ENCODE measurements at regions not wholly inside any gene's neighbourhood (a gene's known extent, or its start where the extent isn't known, plus 50 kb on each side); places are given as distances from the start of the nearest gene placed in this dataset.

- TF ChIP-seq ZNF20 (CRISPR knock-in tag; IDR thresholded peaks at IDR 0.05) = no peak
- TF ChIP-seq ZNF674 (CRISPR knock-in tag; IDR thresholded peaks at IDR 0.05; ENCODE audit: low read depth) = no peak
- TF ChIP-seq, protein P1, sequence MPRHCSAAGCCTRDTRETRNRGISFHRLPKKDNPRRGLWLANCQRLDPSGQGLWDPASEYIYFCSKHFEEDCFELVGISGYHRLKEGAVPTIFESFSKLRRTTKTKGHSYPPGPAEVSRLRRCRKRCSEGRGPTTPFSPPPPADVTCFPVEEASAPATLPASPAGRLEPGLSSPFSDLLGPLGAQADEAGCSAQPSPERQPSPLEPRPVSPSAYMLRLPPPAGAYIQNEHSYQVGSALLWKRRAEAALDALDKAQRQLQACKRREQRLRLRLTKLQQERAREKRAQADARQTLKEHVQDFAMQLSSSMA (CRISPR knock-in tag; IDR thresholded peaks at IDR 0.05) = no peak
- TF ChIP-seq GRHL1 (CRISPR knock-in tag; conservative IDR thresholded peaks at IDR 0.05) = no peak
- TF ChIP-seq PHF8 (CRISPR knock-in tag; IDR thresholded peaks at IDR 0.05) = no peak
- TF ChIP-seq DMTF1 (CRISPR knock-in tag; IDR thresholded peaks at IDR 0.05) = no peak
- no peak for TF ChIP-seq GTF2F1 (IDR thresholded peaks at IDR 0.05; ENCODE audit: low read length)
- no peak for TF ChIP-seq NCOA5 (CRISPR knock-in tag; IDR thresholded peaks at IDR 0.05)
- no peak for TF ChIP-seq HDAC2 (CRISPR knock-in tag; IDR thresholded peaks at IDR 0.05)
- TF ChIP-seq ZNF546 (CRISPR knock-in tag; conservative IDR thresholded peaks at IDR 0.05) = no peak
- TF ChIP-seq POGZ (CRISPR knock-in tag; IDR thresholded peaks at IDR 0.05) = no peak
- peak; percentile 89 for TF ChIP-seq ZNF12 (CRISPR knock-in tag; IDR thresholded peaks at IDR 0.05)
- no peak for TF ChIP-seq MYPOP (CRISPR knock-in tag; IDR thresholded peaks at IDR 0.05)
- TF ChIP-seq JUND (CRISPR knock-in tag; IDR thresholded peaks at IDR 0.05) = no peak
- TF ChIP-seq, protein P2, sequence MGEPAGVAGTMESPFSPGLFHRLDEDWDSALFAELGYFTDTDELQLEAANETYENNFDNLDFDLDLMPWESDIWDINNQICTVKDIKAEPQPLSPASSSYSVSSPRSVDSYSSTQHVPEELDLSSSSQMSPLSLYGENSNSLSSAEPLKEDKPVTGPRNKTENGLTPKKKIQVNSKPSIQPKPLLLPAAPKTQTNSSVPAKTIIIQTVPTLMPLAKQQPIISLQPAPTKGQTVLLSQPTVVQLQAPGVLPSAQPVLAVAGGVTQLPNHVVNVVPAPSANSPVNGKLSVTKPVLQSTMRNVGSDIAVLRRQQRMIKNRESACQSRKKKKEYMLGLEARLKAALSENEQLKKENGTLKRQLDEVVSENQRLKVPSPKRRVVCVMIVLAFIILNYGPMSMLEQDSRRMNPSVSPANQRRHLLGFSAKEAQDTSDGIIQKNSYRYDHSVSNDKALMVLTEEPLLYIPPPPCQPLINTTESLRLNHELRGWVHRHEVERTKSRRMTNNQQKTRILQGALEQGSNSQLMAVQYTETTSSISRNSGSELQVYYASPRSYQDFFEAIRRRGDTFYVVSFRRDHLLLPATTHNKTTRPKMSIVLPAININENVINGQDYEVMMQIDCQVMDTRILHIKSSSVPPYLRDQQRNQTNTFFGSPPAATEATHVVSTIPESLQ (CRISPR knock-in tag; conservative IDR thresholded peaks at IDR 0.05) = no peak
- TF ChIP-seq ETV5 (CRISPR knock-in tag; IDR thresholded peaks at IDR 0.05; ENCODE audit: borderline replicate concordance) = no peak
- no peak for TF ChIP-seq ZSCAN21 (CRISPR knock-in tag; IDR thresholded peaks at IDR 0.05; ENCODE audit: borderline replicate concordance)
- TF ChIP-seq RBFOX2 (IDR thresholded peaks at IDR 0.05; ENCODE audit: low read depth, low read length) = no peak
- no peak for TF ChIP-seq SP140L (CRISPR knock-in tag; IDR thresholded peaks at IDR 0.05; ENCODE audit: borderline replicate concordance)
- no peak for TF ChIP-seq JDP2 (CRISPR knock-in tag; IDR thresholded peaks at IDR 0.05; ENCODE audit: borderline replicate concordance)
- peak; percentile 91 for TF ChIP-seq CEBPB (IDR thresholded peaks at IDR 0.05; ENCODE audit: borderline replicate concordance, low read depth, low read length)
- no peak for TF ChIP-seq STAG1 (CRISPR knock-in tag; IDR thresholded peaks at IDR 0.05)
- TF ChIP-seq ZNF784 (CRISPR knock-in tag; IDR thresholded peaks at IDR 0.05; ENCODE audit: borderline replicate concordance) = no peak
Measured at GRCh38 chr11:47912843-47913437, 64.8 kb upstream of the NUP160 start (continued).

Data from HepG2 (cell line).